ACC112 (cell line): ENCODE measurements at regions not wholly inside any gene's neighbourhood (a gene's known extent, or its start where the extent isn't known, plus 50 kb on each side); places are given as distances from the start of the nearest gene placed in this dataset.
"Not testable (repeated sequence)": the region's sequence is repeated elsewhere in the genome, so short reads cannot be mapped to it uniquely, and the experiment has no call there.

Experiments
- H2AFZ ChIP-seq: fragments of 200-600 bp; sonication (generic); one replicate; pipeline ENCODE4 v1.6.0; 2017; ENCODE audit warnings: antibody characterized with exemption, low read length; ENCODE audit not compliant: unreplicated experiment
- H3K27ac ChIP-seq: fragments of 200-600 bp; sonication (generic); 2 replicates; pipeline ENCODE4 v1.5.1; 2014; ENCODE audit warnings: low read depth, mild to moderate bottlenecking, antibody characterized with exemption, low read length, moderate library complexity
- H3K27me3 ChIP-seq: fragments of 200-600 bp; sonication (generic); 2 replicates; pipeline ENCODE4 v1.6.1; 2014; ENCODE audit warnings: mild to moderate bottlenecking, antibody characterized with exemption, low read length, moderate library complexity, mixed read lengths; ENCODE audit not compliant: insufficient read depth
- H3K36me3 ChIP-seq: fragments of 200-600 bp; sonication (generic); 2 replicates; pipeline ENCODE4 v1.6.1; 2016; ENCODE audit warnings: mild to moderate bottlenecking, antibody characterized with exemption, low read length, moderate library complexity, mixed read lengths; ENCODE audit not compliant: insufficient read depth
- H3K4me1 ChIP-seq: fragments of 200-600 bp; sonication (generic); one replicate; pipeline ENCODE4 v1.6.1; 2016; ENCODE audit warnings: low read length, mixed read lengths; ENCODE audit not compliant: insufficient read depth, unreplicated experiment, control insufficient read depth
- H3K4me3 ChIP-seq: fragments of 200-600 bp; sonication (generic); 2 replicates; pipeline ENCODE4 v1.5.1; 2014; ENCODE audit warnings: mild to moderate bottlenecking, low read depth, low read length
- H3K79me2 ChIP-seq: fragments of 200-600 bp; sonication (generic); one replicate; pipeline ENCODE4 v1.6.0; 2016; ENCODE audit warnings: low read length; ENCODE audit not compliant: control insufficient read depth, unreplicated experiment, insufficient read depth

DNA sequence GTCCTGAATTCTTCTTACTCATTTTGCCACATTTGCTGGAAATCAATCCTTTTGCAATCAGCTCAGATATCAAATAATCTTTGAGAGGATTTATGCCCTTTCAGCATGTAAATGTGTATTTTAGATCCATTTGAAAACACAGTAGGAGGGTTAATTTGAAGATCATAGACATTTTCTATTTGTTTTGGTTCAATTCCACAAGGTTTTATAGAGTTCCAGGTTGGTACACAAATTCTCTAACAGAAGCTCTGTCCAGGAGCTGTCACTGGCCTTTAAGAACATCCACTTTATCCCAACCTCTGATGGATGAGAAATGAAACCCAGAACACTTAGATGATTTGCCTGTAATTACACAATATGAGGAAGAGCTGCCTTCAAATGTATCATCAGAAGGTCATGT is 157.3 kb upstream of the CHAC2 start:
- H3K27me3 ChIP-seq, result 0 out of 2 replicates have a peak, but pooled peaks cover 11% of the 10 kb centered on the region
- H3K4me1 ChIP-seq, result no peaks in the 10 kb centered on the region
- no peak overlapping the region for H3K27ac ChIP-seq
- no peak overlapping the region for H3K4me3 ChIP-seq
- no peak overlapping the region for H2AFZ ChIP-seq
- no peaks in the 10 kb centered on the region for H3K79me2 ChIP-seq
- H3K36me3 ChIP-seq, result no peaks in the 10 kb centered on the region

DNA sequence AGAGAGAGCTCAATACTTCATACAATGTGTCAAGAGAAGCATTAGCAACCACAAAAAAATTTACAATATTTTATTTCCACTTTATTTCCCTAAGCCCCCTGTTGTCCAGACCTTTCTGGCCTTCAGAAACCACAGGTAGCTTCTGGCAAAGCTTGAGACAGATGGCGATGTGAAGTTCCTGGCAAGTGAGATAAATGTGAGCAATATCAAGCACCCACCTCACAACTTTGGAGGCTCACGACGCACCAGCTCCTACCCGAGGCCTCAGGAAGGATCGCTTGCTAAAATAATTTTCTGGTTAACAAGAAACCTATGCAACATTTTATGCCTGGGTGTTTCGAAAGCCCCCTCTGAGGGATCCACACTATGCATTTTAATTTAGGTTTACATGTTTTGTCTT is 158.1 kb upstream of the CHAC2 start:
- Histone ChIP-seq H3K4me3 (no peak overlapping the region), H3K36me3 (no peaks in the 10 kb centered on the region), H2AFZ (no peak overlapping the region), H3K27me3 (0 out of 2 replicates have a peak, but pooled peaks cover 11% of the 10 kb centered on the region), H3K79me2 (no peaks in the 10 kb centered on the region), H3K27ac (no peak overlapping the region), H3K4me1 (no peaks in the 10 kb centered on the region)

DNA sequence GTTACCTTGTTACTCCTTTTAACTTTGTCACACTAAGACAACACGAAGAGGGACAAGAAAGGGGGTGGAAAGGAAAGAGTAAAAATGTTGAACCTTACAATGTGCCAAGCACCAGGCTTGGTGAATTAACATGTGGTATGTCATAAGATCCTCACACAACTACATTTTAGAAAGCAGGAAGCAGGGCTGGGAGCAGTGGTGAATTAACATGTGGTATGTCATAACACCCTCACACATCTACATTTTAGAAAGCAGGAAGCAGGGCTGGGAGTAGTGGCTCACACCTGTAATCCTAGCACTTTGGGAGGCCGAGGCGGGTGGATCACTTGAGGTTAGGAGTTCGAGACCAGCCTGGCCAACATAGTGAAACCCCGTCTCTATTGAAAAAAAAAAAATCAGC is 159.3 kb upstream of the CHAC2 start:
- Histone ChIP-seq H3K27me3 (0 out of 2 replicates have a peak, but pooled peaks cover 11% of the 10 kb centered on the region), H2AFZ (no peak overlapping the region), H3K79me2 (no peaks in the 10 kb centered on the region), H3K4me1 (no peaks in the 10 kb centered on the region), H3K4me3 (no peak overlapping the region), H3K27ac (no peak overlapping the region), H3K36me3 (no peaks in the 10 kb centered on the region)

DNA sequence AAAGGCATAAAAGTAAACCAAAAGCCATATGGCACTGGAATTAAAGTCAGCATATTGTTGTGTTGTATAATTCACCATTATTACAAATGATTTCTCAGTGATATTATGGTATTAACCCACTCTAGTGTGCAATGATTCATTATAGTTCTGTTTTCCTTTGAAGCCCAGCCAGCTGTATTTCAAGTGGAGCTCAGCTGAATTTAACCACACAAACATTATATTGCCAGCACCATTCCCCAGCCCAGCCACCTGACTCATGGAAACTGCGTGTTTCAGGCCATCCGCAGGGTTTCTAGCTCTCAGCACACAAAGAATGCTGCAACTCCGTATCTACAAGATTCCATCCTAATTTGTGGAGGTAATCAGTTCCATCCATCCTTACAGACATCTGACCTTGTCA is 166.8 kb upstream of the CHAC2 start:
- Histone ChIP-seq H3K79me2 (no peaks in the 10 kb centered on the region), H2AFZ (no peak overlapping the region), H3K4me1 (no peaks in the 10 kb centered on the region), H3K27me3 (peaks cover 5% of the 10 kb centered on the region; the same call in 1 of the 2 replicates), H3K36me3 (no peaks in the 10 kb centered on the region), H3K4me3 (no peak overlapping the region), H3K27ac (no peak overlapping the region)

DNA sequence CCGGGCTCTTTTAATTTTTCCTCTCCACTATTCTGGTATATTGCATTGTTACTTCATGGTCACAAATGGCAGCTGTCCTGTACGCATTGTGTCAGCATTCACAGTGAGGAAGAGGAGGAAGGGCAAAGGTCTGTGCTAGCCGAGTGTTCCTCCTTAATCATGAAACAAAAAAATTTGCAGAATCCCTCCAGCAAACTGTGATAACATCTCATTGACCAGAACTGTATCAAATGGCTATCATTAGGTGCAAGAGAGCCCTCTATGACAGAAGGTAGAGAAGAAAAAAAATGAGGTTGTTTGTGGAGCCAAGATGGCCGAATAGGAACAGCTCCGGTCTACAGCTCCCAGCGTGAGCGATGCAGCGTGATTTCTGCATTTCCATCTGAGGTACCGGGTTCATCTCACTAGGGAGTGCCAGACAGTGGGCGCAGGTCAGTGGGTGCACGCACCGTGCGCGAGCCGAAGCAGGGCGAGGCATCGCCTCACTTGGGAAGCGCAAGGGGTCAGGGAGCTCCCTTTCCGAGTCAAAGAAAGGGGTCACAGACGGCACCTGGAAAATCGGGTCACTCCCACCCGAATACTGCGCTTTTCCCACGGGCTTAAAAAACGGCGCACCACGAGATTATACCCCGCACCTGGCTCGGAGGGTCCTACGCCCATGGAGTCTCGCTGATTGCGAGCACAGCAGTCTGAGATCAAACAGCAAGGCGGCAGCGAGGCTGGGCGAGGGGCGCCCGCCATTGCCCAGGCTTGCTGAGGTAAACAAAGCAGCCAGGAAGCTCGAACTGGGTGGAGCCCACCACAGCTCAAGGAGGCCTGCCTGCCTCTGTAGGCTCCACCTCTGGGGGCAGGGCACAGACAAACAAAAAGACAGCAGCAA is 180.6 kb upstream of the CHAC2 start:
- H3K4me1 ChIP-seq, H3K4me3 ChIP-seq, H3K36me3 ChIP-seq, H3K27ac ChIP-seq, H2AFZ ChIP-seq, H3K79me2 ChIP-seq: not testable (repeated sequence)
- H3K27me3 ChIP-seq, result peaks cover 10% of the 10 kb centered on the region; the same call in 1 of the 2 replicates

DNA sequence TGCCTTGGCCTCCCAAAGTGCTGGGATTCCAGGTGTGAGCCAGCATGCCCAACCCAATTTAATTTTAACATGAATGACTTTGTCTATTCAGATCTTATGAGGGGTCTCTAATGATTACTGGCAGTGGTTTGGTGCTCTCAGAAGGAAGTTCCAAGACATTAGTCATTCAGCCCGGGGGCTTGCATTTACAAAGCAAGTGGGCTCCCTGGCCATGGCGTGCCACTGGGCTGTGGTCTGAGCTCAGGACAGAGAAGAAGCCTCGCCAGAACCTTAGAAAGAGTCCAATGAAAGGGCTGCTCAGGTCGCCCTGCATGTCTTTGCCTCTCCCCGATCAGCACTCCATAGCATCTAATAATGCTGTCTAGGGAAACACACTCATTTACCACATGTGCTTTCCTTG is 182.6 kb upstream of the CHAC2 start:
- H3K4me3 ChIP-seq, result no peak overlapping the region

DNA sequence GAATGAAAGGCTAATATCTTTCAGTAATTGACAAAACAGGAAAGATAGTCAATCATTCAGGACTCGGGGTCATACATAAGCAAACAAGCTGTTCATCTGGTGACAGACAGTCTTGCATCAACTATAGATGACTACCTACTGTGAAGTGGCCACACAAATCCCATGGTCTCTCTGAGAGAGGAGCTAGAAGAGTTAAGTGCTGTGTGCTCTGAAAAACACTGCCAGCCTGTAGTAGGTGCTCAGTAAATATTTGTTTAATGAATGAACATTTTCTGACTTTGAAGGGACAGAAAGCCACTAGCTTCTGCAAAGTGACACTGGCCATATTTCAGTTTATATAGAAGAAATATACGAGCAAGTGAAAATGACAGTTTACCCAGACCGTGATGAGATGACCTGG is 184.0 kb upstream of the CHAC2 start:
- no peaks in the 10 kb centered on the region for H3K4me1 ChIP-seq
- no peak overlapping the region for H3K27ac ChIP-seq
- H3K36me3 ChIP-seq, result no peaks in the 10 kb centered on the region
- no peak overlapping the region for H3K4me3 ChIP-seq
- peaks cover 20% of the 10 kb centered on the region for H3K27me3 ChIP-seq
- no peaks in the 10 kb centered on the region for H3K79me2 ChIP-seq
- no peak overlapping the region for H2AFZ ChIP-seq

More for the DNA sequence above, 182.6 kb upstream of the CHAC2 start:
- H2AFZ ChIP-seq, result no peak overlapping the region
- H3K79me2 ChIP-seq, result no peaks in the 10 kb centered on the region
- no peak overlapping the region for H3K27ac ChIP-seq
- no peaks in the 10 kb centered on the region for H3K36me3 ChIP-seq
- H3K27me3 ChIP-seq, result peaks cover 10% of the 10 kb centered on the region; the same call in 1 of the 2 replicates
- no peaks in the 10 kb centered on the region for H3K4me1 ChIP-seq

DNA sequence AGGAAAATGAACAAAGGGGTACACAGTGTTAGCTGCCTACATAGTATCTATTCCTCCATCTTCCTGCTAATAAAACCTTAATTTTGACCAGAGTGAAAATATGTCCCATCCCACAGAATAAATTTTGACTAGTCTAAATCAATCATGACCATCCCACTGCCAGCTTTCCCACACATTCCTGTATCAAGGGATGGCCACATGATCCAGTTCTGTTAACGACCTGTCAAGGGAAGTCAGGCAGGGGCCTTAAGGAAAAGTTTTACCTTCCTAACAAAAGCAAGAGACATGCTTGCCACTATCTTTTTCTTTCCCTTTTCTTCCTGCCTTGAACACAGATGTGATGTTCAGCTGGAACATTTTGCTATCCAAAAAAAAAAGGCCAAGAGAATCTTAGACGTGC is 185.0 kb upstream of the CHAC2 start:
- Histone ChIP-seq H3K36me3 (no peaks in the 10 kb centered on the region), H3K4me3 (no peak overlapping the region), H2AFZ (no peak overlapping the region), H3K79me2 (no peaks in the 10 kb centered on the region), H3K27ac (no peak overlapping the region), H3K27me3 (peaks cover 20% of the 10 kb centered on the region), H3K4me1 (no peaks in the 10 kb centered on the region)

DNA sequence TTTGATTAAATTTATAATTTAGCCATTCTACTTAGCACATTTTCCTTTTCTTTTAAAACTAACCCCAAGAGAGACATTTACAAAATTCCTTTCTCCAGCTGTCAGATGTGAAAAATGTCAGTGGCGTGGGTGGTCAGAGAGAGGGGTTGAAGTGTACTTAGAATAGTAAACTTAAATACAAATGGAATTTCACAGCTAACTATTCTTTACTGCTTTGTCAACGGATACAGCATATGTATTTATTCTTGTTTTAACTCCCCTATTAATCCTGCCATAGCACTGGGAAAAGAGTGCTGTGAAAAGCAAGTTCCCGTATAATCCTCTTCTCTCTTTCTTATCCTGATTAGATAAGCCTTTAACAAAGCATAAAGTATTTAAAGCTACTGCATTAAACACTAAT is 191.4 kb upstream of the CHAC2 start:
- H3K79me2 ChIP-seq, result no peaks in the 10 kb centered on the region
- no peak overlapping the region for H3K27ac ChIP-seq
- peaks cover 13% of the 10 kb centered on the region for H3K27me3 ChIP-seq
- H3K4me3 ChIP-seq, result peak overlapping the region; percentile 67
- no peak overlapping the region for H2AFZ ChIP-seq
- peaks cover 5% of the 10 kb centered on the region for H3K4me1 ChIP-seq
- no peaks in the 10 kb centered on the region for H3K36me3 ChIP-seq

DNA sequence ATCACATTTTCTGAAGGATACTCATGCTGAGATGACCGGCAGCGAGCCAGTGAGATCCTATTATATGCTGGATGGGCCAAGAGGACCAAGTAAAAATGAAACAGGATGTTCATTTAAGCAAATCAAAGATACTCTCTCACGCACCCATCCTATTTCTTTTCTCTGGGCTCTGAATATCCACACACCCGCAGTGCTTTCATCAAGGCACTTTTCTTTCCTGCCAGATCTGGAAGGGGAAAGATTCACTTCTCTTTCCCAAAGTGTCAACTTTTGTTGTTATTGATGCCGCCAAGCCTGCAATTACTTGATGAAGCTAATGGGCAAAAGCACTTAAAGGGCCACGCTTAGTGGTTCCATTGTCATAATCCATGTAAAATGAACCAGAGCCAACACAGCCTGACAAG is 191.9 kb upstream of the CHAC2 start:
- peaks cover 5% of the 10 kb centered on the region for H3K4me1 ChIP-seq
- H3K27me3 ChIP-seq, result peaks cover 13% of the 10 kb centered on the region
- H2AFZ ChIP-seq, result no peak overlapping the region
- H3K27ac ChIP-seq, result no peak overlapping the region
- peak overlapping the region; percentile 67 for H3K4me3 ChIP-seq
- H3K79me2 ChIP-seq, result no peaks in the 10 kb centered on the region
- H3K36me3 ChIP-seq, result no peaks in the 10 kb centered on the region

DNA sequence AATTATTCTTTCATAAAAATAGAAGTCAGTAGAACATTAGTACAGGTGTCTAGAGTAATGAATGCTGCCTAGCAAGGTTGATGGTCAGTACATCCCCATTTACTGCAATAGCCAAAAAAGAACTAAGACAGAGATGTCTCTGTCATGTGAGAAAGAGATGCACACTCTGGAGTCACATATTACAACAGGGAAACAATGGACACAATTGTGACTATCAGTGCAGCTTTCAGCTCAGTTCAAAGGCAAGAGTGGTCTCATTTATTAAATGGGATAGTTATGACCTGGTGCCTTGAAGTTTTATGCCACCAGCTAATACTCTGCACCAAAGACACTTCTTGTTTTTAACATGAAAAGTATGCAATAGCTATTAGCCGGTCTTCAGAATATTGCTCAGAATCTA is 194.9 kb upstream of the CHAC2 start:
- H2AFZ ChIP-seq, result no peak overlapping the region
- H3K36me3 ChIP-seq, result no peaks in the 10 kb centered on the region
- H3K4me3 ChIP-seq, result no peak overlapping the region
- H3K27me3 ChIP-seq, result 0 out of 2 replicates have a peak, but pooled peaks cover 4% of the 10 kb centered on the region
- H3K79me2 ChIP-seq, result no peaks in the 10 kb centered on the region
- peaks cover 5% of the 10 kb centered on the region for H3K4me1 ChIP-seq
- no peak overlapping the region for H3K27ac ChIP-seq
